GM21367 (cell line): ENCODE measurements at regions not wholly inside any gene's neighbourhood (a gene's known extent, or its start where the extent isn't known, plus 50 kb on each side); places are given as distances from the start of the nearest gene placed in this dataset.
"Not testable (repeated sequence)": the region's sequence is repeated elsewhere in the genome, so short reads cannot be mapped to it uniquely, and the experiment has no call there.

ENCODE experiments used
- ATAC-seq: cut with Tn5 transposase; IDR thresholded peaks from one replicate; pipeline ENCODE4 v1.9.1; 2021; ENCODE audit not compliant: unreplicated experiment

DNA sequence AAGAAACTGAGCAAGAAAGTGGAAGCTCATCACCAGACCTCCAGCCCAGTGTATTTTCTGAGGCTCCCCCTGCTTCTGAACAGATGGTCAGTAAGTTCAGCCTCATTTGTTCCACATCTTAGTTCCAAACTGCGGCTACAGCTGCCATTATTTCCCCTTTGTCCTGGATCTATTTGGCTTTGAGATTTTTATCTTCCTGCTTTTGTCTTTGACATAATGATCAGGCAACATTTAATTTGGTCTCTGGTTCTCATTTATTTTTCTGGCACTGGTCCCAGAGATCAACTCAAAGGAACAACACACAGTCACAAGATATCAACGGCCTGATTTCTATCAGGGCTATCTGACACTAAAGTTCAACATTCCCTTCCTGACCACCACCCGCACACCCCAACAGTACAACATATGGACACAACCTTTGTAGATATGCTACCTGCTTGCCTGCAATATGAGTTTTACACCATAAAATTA, 137.5 kb downstream of the FAM76B start:
- ATAC-seq, result no peak

GRCh38 chr11:95650276-95650675, 139.3 kb downstream of the FAM76B start:
- no peak for ATAC-seq

- no peak for ATAC-seq
Measured at GRCh38 chr11:95647871-95648270, 141.7 kb downstream of the FAM76B start.

DNA sequence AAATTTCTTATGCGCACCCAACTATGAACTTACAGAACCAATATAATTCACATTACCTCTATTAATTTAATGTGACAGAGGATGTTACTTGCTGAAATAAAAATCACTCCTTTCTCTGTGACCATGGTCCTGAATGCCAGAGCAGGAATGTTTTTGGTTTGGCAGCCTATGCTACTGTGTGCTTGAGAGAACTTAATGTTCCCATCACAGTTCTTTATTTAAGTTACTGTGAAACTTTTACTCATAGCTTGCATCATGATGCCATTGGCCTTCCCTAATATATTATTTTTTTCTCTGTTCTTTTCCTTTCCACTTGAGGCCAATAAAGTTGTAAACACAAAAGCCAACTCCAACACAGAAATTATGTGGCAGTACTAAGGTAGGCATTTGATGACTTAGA, 142.2 kb downstream of the FAM76B start:
- ATAC-seq, result no peak

DNA sequence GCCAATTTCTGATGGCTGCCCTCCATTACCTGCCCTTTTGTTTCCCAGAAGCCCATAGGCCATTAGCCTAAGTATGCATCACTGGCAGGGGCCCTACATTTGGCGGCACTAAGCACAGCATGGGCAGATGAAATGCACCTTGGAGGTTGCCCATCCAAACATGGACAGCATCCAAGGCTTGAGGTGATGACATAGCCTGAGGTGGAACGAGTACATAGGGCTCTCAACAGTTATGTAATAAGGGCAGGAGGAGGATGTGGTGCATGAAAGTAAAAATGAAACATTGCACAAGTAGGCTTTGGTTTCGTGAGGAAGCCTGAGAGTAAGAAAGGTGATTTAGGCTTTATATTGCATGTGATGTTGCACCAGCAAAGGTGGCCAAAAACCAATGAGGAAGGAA, 148.1 kb downstream of the FAM76B start:
- peak; percentile 100 for ATAC-seq

- no peak for ATAC-seq
Measured at GRCh38 chr11:95638501-95638900, 151.1 kb downstream of the FAM76B start.

DNA sequence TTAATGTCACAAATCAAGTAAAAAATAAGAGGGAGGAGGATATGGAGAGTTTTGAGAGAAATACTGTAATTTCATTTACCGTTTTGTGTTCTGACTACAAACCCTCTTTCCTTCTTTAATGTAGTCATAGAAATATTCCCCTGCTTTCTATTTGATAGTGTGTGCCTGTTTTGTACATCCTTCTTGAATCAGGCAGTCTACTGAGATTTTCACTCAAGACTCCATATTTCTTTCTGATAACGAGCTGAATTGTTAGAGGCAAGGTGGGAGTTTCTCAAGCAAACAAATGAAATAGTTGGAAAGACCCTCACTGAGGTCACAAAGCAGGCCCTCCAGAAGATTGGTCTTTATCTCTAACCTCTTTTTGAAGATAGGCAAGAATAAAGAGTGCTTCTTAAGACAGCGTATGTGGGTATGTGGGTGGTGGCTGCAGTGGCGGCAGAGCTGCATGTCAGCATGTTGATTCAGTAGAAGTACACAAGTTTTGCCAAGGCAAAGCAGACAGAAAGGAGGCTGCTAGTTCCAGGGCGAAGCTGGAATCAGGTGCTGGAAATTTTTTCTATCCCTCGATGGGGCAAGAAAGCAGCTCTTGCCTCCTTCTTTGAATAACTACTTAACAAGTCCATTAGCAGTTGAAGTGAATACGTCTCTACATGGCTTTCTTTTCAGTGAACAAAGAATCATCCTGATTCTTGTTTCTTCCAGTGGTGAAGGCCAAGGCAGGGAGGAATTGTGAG, 164.2 kb downstream of the FAM76B start:
- no peak for ATAC-seq

- ATAC-seq, result no peak
Measured at GRCh38 chr11:95616256-95616804, 173.3 kb downstream of the FAM76B start.

DNA sequence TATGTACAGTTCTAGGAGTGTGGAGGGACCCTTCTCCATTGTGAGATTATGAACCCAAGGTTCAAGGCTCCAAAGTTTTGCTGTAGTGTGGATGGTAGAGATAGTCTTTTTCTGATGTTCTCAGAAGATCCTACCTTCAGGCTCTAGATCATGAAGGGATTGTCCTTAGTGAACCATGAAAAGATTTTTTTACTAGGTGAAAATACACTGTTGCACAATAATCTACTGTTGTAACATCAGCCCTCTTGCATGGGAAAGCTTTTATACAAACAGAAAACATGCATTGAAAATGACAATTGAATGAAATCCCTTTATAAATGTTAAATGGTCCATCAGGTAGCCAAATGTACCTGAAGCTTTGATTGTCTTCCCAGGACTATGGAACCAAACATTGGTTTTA, 177.8 kb downstream of the FAM76B start:
- ATAC-seq, result no peak

- ATAC-seq, result not testable (repeated sequence)
Measured at GRCh38 chr11:95610185-95610584, 179.4 kb downstream of the FAM76B start.

DNA sequence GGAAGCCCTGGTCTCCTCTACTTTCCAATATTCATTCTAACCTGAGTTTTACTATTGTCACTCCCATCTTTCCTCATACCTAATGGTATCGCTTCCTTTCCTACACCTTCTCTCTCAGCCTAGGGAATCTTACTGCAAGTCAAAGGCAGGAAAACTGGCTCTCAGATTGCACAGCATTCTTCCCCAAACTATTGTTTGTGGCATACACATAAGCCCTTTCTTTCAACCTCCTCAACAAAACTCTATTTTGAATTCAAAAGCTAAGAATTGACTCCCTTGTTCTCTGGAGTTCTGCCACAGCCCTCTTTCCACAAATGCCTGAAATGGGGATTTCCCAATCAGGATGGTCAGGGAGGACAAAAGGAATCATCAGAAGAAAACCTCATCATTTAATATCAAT, 181.5 kb downstream of the FAM76B start:
- ATAC-seq, result no peak

GRCh38 chr11:95606824-95607223, 182.8 kb downstream of the FAM76B start:
- no peak for ATAC-seq

DNA sequence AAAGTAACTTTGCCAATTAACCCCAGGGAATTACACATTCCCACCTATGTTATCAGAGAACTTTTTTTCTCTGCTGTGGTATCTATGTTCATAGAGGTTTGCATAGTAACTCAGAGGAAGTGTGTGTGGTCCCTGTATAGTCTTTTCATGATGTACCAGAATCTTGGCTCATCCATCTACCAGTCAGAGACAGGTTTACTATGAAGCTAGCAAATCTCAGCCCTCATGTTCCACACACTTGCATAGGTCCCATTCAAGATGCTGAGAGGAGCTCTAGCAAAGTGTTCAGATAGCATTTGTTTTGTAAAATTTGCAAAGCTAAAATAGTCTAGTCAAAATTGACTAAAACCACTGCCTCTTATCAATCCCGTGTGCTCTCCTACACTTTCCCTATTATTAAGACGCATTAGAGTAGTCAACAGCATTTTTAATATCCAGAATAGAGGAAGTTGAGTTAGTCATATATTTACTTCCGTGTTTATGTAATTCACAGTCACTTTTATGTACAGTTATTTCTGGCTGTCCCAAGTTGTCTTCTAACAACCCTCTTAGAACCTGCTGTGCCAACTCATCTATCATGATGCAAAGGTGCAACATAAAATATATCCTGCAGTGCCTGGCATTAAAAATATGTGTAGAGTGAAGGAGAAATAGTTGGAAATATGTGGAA, 184.2 kb downstream of the FAM76B start:
- ATAC-seq, result no peak

DNA sequence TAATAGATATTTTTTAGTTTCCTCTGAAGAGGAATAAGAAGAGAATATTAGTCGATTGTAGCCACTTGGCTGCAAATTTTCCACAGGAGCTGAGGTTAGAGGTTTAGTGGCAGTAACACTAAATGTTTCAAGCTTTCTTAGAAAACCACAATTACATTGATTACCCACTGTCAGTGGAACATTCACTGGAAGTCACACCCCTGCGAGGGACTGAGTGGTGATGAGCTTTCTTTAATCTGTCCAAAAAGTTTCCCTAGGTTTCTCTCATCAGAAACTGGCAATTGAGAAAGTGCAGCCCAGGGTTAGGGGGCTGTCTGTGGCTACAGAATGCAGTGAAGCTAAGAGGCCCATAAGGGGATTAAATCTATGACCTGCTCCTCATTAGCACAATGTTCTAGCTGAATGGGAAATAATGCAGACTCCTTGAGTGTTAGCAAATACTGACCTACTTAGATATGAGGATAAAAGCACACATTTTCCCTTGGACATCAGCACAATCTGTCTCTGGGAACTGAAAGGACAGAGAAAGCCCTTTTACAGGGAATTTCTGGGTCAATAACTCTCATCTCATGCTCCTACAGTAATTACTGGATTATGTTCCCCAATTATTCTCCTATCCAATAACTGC, 189.5 kb downstream of the FAM76B start:
- no peak for ATAC-seq

DNA sequence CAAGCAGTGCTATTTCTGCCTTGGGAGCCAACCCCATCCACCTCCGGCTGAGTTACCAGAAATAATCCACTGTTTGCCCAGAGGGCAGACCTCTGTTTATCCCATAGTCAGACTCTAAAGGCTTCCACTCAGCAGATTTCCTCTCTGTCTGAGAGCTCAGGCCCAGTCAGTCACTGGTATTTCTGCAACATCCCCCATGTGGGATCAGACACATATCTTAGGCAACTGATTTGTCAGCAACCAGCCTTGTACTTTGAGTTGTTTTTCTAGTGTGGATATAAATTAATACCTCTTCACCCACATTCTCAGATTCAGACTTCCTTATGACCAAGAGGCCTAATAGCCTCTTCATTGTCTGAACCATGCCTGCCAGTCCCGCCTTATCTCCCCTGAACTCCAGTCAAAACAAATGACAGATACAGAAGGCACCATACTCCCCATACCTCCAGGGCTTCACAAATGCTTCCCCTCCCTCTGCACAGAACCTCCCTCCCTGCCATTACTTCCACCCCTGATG, 193.6 kb downstream of the FAM76B start:
- no peak for ATAC-seq

GRCh38 chr11:95595541-95595940, 194.0 kb downstream of the FAM76B start:
- ATAC-seq, result no peak

DNA sequence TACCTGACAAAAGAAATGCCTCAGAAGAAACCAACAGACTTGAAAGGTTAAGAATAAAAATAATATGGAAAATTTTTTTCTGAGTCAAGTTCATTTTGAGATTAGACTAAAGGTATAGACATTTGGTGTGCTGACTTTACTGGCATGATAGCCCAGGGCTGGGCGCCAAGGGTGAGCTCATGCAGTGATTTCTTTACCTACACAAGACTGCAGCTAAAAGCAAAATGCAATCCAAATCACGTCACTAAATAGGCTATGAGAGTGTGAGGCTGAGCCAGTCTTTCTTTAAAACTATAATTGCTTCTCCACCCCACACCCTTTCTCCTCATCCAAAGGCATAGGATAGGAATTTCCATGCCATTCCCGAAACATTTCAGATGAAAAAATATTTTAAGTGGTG, 196.5 kb downstream of the FAM76B start:
- no peak for ATAC-seq

DNA sequence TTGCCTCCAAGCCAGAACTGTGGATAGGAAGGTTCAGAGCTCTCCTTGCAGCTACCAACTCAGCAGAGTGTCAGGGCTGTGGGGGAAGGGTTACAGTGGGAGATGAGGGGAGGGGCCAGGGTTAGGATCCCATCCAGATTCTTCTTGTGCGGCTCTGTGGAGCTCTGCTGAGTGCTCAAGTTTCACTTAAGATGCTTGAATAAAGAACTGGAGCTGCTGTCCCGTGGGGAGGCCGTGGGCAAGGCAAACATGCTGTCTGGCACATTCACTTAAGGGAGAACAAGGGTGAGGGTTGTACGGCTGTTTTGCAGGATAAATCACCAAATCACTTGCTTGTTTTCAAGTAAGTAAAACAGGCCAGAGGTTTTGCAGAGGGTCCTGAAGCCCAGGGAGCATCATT, 197.1 kb downstream of the FAM76B start:
- no peak for ATAC-seq

GRCh38 chr11:95589893-95590612, 199.5 kb downstream of the FAM76B start:
- no peak for ATAC-seq

GRCh38 chr11:95588821-95589220, 200.8 kb downstream of the FAM76B start:
- ATAC-seq, result no peak

DNA sequence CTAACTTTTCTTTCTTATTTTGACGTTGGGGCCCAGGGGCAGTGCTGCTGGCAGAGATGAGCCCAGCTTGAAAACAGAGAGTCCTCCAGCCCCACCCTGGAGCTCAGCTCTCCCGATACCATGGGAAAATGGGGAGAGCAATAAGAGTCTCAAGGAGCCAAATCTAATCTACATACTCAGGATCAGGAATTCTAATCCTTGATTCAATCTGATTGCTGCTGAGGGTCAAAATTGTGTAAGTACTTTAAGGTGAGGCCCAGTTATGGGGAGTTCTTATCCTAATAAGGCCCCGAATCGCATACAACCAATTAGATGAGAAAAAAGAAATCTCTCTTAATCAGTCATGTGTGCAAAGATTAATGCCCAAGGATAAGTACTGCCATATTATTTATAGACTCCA, 202.9 kb downstream of the FAM76B start:
- ATAC-seq, result no peak
